NK-92 treated with Interleukin-12 subunit alpha and Interleukin-12 subunit beta, amount 100 ng/mL, for 24 hours (cell line): ENCODE measurements at regions not wholly inside any gene's neighbourhood (a gene's known extent, or its start where the extent isn't known, plus 50 kb on each side); places are given as distances from the start of the nearest gene placed in this dataset.

Experiments
- DNase-seq: peaks from one replicate; lab custom pipeline; 2025; lab: John Stamatoyannopoulos, UW

GRCh38 chr2:144215207-144215606, 304.7 kb downstream of the ZEB2 start:
- no peak for DNase-seq

GRCh38 chr2:144213797-144214196, 306.1 kb downstream of the ZEB2 start:
- peak; percentile 15 for DNase-seq

- no peak for DNase-seq
Observed at GRCh38 chr2:144211826-144212225, 308.1 kb downstream of the ZEB2 start.

- no peak for DNase-seq
Observed at GRCh38 chr2:144211065-144211464, 308.9 kb downstream of the ZEB2 start.

GRCh38 chr2:144210076-144210475, 309.8 kb downstream of the ZEB2 start:
- no peak for DNase-seq

GRCh38 chr2:144208924-144209323, 311.0 kb downstream of the ZEB2 start:
- DNase-seq: no peak

- DNase-seq: no peak
Observed at GRCh38 chr2:144206019-144206418, 313.9 kb downstream of the ZEB2 start.

GRCh38 chr2:144201868-144202468, 318.0 kb downstream of the ZEB2 start:
- no peak for DNase-seq

GRCh38 chr2:144201126-144201525, 318.8 kb downstream of the ZEB2 start:
- no peak for DNase-seq

- no peak for DNase-seq
Observed at GRCh38 chr2:144198116-144198515, 321.8 kb downstream of the ZEB2 start.

- DNase-seq: no peak
Observed at GRCh38 chr2:144194326-144195071, 325.4 kb downstream of the ZEB2 start.

- no peak for DNase-seq
Observed at GRCh38 chr2:144190908-144191605, 328.9 kb downstream of the ZEB2 start.

GRCh38 chr2:144183727-144184126, 336.2 kb downstream of the ZEB2 start:
- no peak for DNase-seq

GRCh38 chr2:144181001-144181400, 338.9 kb downstream of the ZEB2 start:
- DNase-seq: no peak

- DNase-seq: no peak
Observed at GRCh38 chr2:144180131-144180530, 339.8 kb downstream of the ZEB2 start.

GRCh38 chr2:144170179-144170578, 349.7 kb downstream of the ZEB2 start:
- no peak for DNase-seq

GRCh38 chr2:144166743-144167142, 353.2 kb downstream of the ZEB2 start:
- no peak for DNase-seq

GRCh38 chr2:144165599-144166250, 354.2 kb downstream of the ZEB2 start:
- DNase-seq: no peak

GRCh38 chr2:144163592-144163991, 356.3 kb downstream of the ZEB2 start:
- no peak for DNase-seq

- peak; percentile 1 for DNase-seq
Observed at GRCh38 chr2:144162652-144163051, 357.3 kb downstream of the ZEB2 start.

- no peak for DNase-seq
Observed at GRCh38 chr2:144161061-144161460, 358.9 kb downstream of the ZEB2 start.

GRCh38 chr2:144159240-144159639, 360.7 kb downstream of the ZEB2 start:
- no peak for DNase-seq

GRCh38 chr2:144158096-144158495, 361.8 kb downstream of the ZEB2 start:
- no peak for DNase-seq
